OCI-LY7 (cell line): ENCODE measurements at regions not wholly inside any gene's neighbourhood (a gene's known extent, or its start where the extent isn't known, plus 50 kb on each side); places are given as distances from the start of the nearest gene placed in this dataset.

Experiments used
- BruUV-seq: library from RNA; stranded (reverse); fragments of 400-500 nt; replicated peaks from 2 replicates; lab custom pipeline; 2021; lab: Mats Ljungman, UMichigan
- CTCF ChIA-PET: fragments of 300-600 bp; sonication (Branson Sonifier 250); formaldehyde crosslinking; loops from one replicate; lab custom pipeline; 2022; ENCODE audit warnings: antibody characterized with exemption; ENCODE audit not compliant: unreplicated experiment; lab: Charles Lee
- POLR2A ChIA-PET: fragments of 300-600 bp; sonication (Branson Sonifier 250); formaldehyde crosslinking; loops from one replicate; lab custom pipeline; 2022; ENCODE audit warnings: antibody characterized with exemption; lab: Charles Lee
- DNase-seq: peaks from one replicate; pipeline ENCODE4 v3.0.0-alpha.2; 2015; ENCODE audit warnings: low spot score
- H2AFZ ChIP-seq: fragments of 200-600 bp; sonication (generic), shearing (Covaris generic); 2 replicates; pipeline ENCODE4 v1.6.1; 2014; ENCODE audit warnings: mild to moderate bottlenecking, antibody characterized with exemption, low read length, moderate library complexity
- H3K27ac ChIP-seq: fragments of 200-600 bp; sonication (generic); 2 replicates; pipeline ENCODE4 v1.5.1; 2014; ENCODE audit warnings: mixed run types, low read depth, mild to moderate bottlenecking, moderate library complexity, low read length, inconsistent platforms; ENCODE audit not compliant: poor library complexity, severe bottlenecking
- H3K36me3 ChIP-seq: fragments of 200-600 bp; sonication (generic); 2 replicates; pipeline ENCODE4 v1.6.1; 2014; ENCODE audit warnings: mild to moderate bottlenecking, antibody characterized with exemption, low read length, moderate library complexity, mixed read lengths; ENCODE audit not compliant: insufficient read depth
- H3K4me1 ChIP-seq: fragments of 200-600 bp; sonication (generic); 2 replicates; pipeline ENCODE4 v1.5.1; 2014; ENCODE audit warnings: mild to moderate bottlenecking, low read length; ENCODE audit not compliant: insufficient read depth, poor library complexity, severe bottlenecking
- H3K4me2 ChIP-seq: fragments of 200-600 bp; sonication (generic); 2 replicates; pipeline ENCODE4 v1.6.1; 2014; ENCODE audit warnings: mild to moderate bottlenecking, low read length
- H3K4me3 ChIP-seq: fragments of 200-600 bp; sonication (generic); 2 replicates; pipeline ENCODE4 v1.5.1; 2014; ENCODE audit warnings: mild to moderate bottlenecking, low read depth, low read length; ENCODE audit not compliant: poor library complexity, severe bottlenecking
- H3K79me2 ChIP-seq: fragments of 200-600 bp; sonication (generic); 2 replicates; pipeline ENCODE4 v1.6.1; 2016; ENCODE audit warnings: low read depth, mild to moderate bottlenecking, low read length, moderate library complexity, mixed read lengths; ENCODE audit not compliant: insufficient read depth
- H3K9me2 ChIP-seq: fragments of 200-600 bp; sonication (generic); 2 replicates; pipeline ENCODE4 v1.6.1; 2016; ENCODE audit warnings: mild to moderate bottlenecking, low read length, mixed read lengths; ENCODE audit not compliant: insufficient read depth
- H3K9me3 ChIP-seq: fragments of 200-600 bp; sonication (generic); 2 replicates; pipeline ENCODE4 v1.6.1; 2014; ENCODE audit warnings: mild to moderate bottlenecking, mixed run types, low read length, mixed read lengths
- H4K20me1 ChIP-seq: fragments of 200-600 bp; sonication (generic); 2 replicates; pipeline ENCODE4 v1.6.1; 2014; ENCODE audit warnings: mild to moderate bottlenecking, antibody characterized with exemption, low read length, moderate library complexity, mixed read lengths; ENCODE audit not compliant: insufficient read depth
- EZH2phosphoT487 ChIP-seq: fragments of 200-600 bp; sonication (generic); IDR thresholded peaks from 2 replicates; pipeline ENCODE4 v1.6.1; 2018; ENCODE audit warnings: low read depth, borderline replicate concordance, mild to moderate bottlenecking, mixed run types, antibody characterized with exemption, low read length, moderate library complexity, mixed read lengths
- intact Hi-C: fragments of 100-400 bp; cut with micrococcal nuclease; formaldehyde crosslinking; loops from one replicate; pipeline ENCODE4 v1.10.0; 2022; ENCODE audit not compliant: unreplicated experiment
- TF ChIP-seq, protein P1 (sequence below): fragments of 200-600 bp; sonication (generic); conservative IDR thresholded peaks from 2 replicates; pipeline ENCODE4 v1.5.1; 2014; ENCODE audit warnings: mild to moderate bottlenecking, antibody characterized with exemption, low read length, moderate library complexity, mixed read lengths

DNA sequence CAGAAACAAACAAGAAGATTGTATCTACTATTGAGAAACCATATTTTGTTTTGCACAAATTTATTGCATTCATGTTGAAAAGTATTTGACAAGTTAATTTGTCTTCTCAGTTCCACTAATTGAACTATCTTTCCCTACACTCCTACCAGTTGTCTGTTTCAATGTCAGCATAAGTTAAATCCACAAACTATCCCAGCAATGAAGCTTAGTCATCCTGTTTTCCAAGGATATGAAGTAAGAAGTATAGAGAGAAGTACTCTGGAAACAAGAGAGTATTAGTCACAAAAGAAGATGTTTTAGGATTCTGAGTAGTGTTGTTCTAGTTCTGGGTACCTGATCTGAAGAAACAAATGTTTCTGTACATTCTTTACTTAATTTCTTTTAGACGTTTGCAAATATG lies 261.6 kb upstream of the ZNF804A start:
- Histone ChIP-seq H2AFZ (no peak overlapping the region; the same call in 1 of the 2 replicates), H3K36me3 (no peaks in the 10 kb centered on the region), H3K4me2 (no peak overlapping the region), H3K27ac (no peak overlapping the region), H3K9me3 (no peaks in the 10 kb centered on the region), H4K20me1 (no peaks in the 10 kb centered on the region), H3K9me2 (no peaks in the 10 kb centered on the region), H3K4me3 (no peak overlapping the region), H3K4me1 (no peaks in the 10 kb centered on the region), H3K79me2 (no peaks in the 10 kb centered on the region)
- ChIA-PET CTCF (no interaction called here), POLR2A (interaction anchor here (1.1 kb wide), 1 partner anchor 11 kb away, joined by 3 read pairs; no protein-coding TSS in a partner anchor)
- intact Hi-C loops, result no loop called here
- no peak for DNase-seq
- TF ChIP-seq, protein P1, sequence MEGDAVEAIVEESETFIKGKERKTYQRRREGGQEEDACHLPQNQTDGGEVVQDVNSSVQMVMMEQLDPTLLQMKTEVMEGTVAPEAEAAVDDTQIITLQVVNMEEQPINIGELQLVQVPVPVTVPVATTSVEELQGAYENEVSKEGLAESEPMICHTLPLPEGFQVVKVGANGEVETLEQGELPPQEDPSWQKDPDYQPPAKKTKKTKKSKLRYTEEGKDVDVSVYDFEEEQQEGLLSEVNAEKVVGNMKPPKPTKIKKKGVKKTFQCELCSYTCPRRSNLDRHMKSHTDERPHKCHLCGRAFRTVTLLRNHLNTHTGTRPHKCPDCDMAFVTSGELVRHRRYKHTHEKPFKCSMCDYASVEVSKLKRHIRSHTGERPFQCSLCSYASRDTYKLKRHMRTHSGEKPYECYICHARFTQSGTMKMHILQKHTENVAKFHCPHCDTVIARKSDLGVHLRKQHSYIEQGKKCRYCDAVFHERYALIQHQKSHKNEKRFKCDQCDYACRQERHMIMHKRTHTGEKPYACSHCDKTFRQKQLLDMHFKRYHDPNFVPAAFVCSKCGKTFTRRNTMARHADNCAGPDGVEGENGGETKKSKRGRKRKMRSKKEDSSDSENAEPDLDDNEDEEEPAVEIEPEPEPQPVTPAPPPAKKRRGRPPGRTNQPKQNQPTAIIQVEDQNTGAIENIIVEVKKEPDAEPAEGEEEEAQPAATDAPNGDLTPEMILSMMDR, result no peak
- TF ChIP-seq EZH2phosphoT487, result no peak
- BruUV-seq, result no TSS peak

DNA sequence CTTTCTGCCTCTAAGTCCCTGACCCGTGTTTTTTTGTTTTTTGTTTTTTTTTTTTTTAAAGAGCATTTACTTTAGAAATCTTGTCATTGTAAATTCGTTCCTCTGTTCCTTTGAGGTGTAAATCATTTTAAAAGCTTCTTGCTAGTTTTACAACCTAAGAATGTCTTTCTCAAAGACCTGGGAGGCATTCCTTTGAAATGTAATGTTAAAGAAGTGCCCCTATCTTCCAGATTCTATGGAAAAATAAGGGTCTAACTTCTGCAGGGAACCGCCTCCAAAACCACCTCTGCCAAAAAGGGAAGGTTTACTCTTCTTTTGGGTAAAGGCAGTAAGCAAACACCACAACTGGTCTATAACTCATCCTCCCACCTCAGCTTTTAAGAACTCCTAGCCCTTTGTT lies 259.6 kb upstream of the ZNF804A start:
- Histone ChIP-seq H3K79me2 (no peaks in the 10 kb centered on the region), H3K4me1 (no peaks in the 10 kb centered on the region), H2AFZ (peak overlapping the region; percentile 46; the same call in 1 of the 2 replicates), H3K36me3 (no peaks in the 10 kb centered on the region), H4K20me1 (no peaks in the 10 kb centered on the region), H3K4me3 (no peak overlapping the region), H3K27ac (no peak overlapping the region), H3K4me2 (no peak overlapping the region), H3K9me3 (no peaks in the 10 kb centered on the region), H3K9me2 (no peaks in the 10 kb centered on the region)
- POLR2A ChIA-PET, result interaction anchor here (0.7 to 1.4 kb wide), 5 partner anchors 10 to 843 kb away, joined by 3 to 4 read pairs (median 4); no protein-coding TSS in a partner anchor
- TF ChIP-seq, protein P1, result no peak
- TF ChIP-seq EZH2phosphoT487, result no peak
- intact Hi-C loops, result no loop called here
- DNase-seq, result no peak
- BruUV-seq, result no TSS peak
- CTCF ChIA-PET, result no interaction called here

DNA sequence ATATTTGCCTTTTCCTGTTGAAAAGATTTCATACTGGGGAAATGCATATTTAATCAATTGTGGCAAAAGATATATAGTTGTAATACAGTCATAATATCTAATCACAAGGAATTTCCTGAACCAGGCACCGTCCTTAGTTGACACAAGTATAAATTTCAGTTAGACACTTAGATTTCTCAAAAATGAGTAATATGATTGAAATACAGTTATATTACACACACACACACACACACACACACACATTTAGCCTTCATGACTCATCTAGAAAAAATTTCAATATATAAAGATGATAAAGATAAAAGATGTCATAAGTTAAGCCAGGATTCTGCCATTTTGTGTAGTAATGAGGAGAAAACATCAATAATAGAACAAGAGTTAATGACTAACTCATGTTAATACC lies 258.4 kb upstream of the ZNF804A start:
- TF ChIP-seq EZH2phosphoT487, result no peak
- TF ChIP-seq, protein P1, result no peak
- no peaks in the 10 kb centered on the region for H3K9me3 ChIP-seq
- H3K9me2 ChIP-seq, result no peaks in the 10 kb centered on the region
- H3K4me1 ChIP-seq, result no peaks in the 10 kb centered on the region
- no peak for DNase-seq
- ChIA-PET POLR2A (no interaction called here), CTCF (no interaction called here)
- BruUV-seq, result no TSS peak
- H3K79me2 ChIP-seq, result no peaks in the 10 kb centered on the region
- no peak overlapping the region for H3K4me3 ChIP-seq
- H3K4me2 ChIP-seq, result no peak overlapping the region
- no peaks in the 10 kb centered on the region for H4K20me1 ChIP-seq
- no peak overlapping the region for H2AFZ ChIP-seq
- intact Hi-C loops, result no loop called here
- H3K36me3 ChIP-seq, result no peaks in the 10 kb centered on the region
- no peak overlapping the region for H3K27ac ChIP-seq
